HepG2 (cell line): ENCODE measurements at regions not wholly inside any gene's neighbourhood (a gene's known extent, or its start where the extent isn't known, plus 50 kb on each side); places are given as distances from the start of the nearest gene placed in this dataset.

ENCODE experiments used
- ATAC-seq: fragments of 200-7000 bp; cut with Tn5 transposase; 3 replicates; pipeline ENCODE4 v1.9.1; 2020; ENCODE audit warnings: mild to moderate bottlenecking, moderate library complexity
- BruUV-seq: library from RNA; stranded (reverse); fragments of 400-500 nt; replicated peaks from 2 replicates; lab custom pipeline; 2021; lab: Mats Ljungman, UMichigan
- CTCF ChIA-PET: fragments of 300-600 bp; formaldehyde crosslinking; extraction: SDS; loops from one replicate; lab custom pipeline; 2021; ENCODE audit warnings: low total read pairs, inconsistent platforms, low intra/inter-chr PET ratio; lab: Yijun Ruan, JAX
- POLR2A ChIA-PET: fragments of 350-600 bp; sonication (Branson Sonifier 250); formaldehyde crosslinking; loops from one replicate; lab custom pipeline; 2020; ENCODE audit warnings: antibody characterized with exemption, inconsistent platforms; lab: Yijun Ruan, JAX
- DNase-seq: peaks from one replicate; pipeline ENCODE4 v3.0.0-alpha.2; 2015; ENCODE audit warnings: low spot score
- FAIRE-seq: peaks from 3 replicates; lab custom pipeline; 2011; peaks lifted over from hg19 to GRCh38; lab: Jason Lieb, UNC
- H2AFZ ChIP-seq: one replicate; pipeline ENCODE4 v1.6.1; 2011; ENCODE audit warnings: low read length, inconsistent platforms
- H3K27ac ChIP-seq: fragments of 300-600 bp; 3 replicates; pipeline ENCODE4 v1.8.0; 2011; ENCODE audit warnings: mixed run types, mild to moderate bottlenecking, mixed read lengths, low read length, inconsistent platforms; ENCODE audit not compliant: insufficient read depth; ENCODE audit errors: extremely low read length
- H3K27me3 ChIP-seq, 2 experiments: fragments of 200-600 bp in 1 of 2; 2 replicates in 1 of 2; 3 replicates in 1 of 2; pipeline versions ENCODE4 v1.6.0 to v1.8.0; 2011; ENCODE audit warnings: low read length in 2 of 2, mild to moderate bottlenecking in 2 of 2, moderate library complexity in 2 of 2, inconsistent platforms in 1 of 2; ENCODE audit not compliant: insufficient read depth in 2 of 2, control insufficient read depth in 1 of 2
- H3K36me3 ChIP-seq, 2 experiments: fragments of 200-600 bp in 1 of 2; replicated peaks in 1 of 2; 2 replicates in 1 of 2; 3 replicates in 1 of 2; pipeline versions ENCODE4 v1.5.1 to v1.8.0; 2011; ENCODE audit warnings: low read length in 2 of 2, inconsistent platforms in 1 of 2; ENCODE audit not compliant: insufficient read depth in 2 of 2, control insufficient read depth in 1 of 2
- H3K4me1 ChIP-seq: 2 replicates; pipeline ENCODE4 v1.5.1; 2012; ENCODE audit warnings: low read length, inconsistent platforms; ENCODE audit not compliant: insufficient read depth
- H3K4me2 ChIP-seq: 2 replicates; pipeline ENCODE4 v1.6.0; 2011; ENCODE audit warnings: low read depth, low read length, inconsistent platforms
- H3K4me3 ChIP-seq, 3 experiments: fragments of 200-600 bp in 1 of 3; sonication (generic), shearing (Covaris generic) in 1 of 3; replicated peaks in 1 of 3; 2 replicates each; pipeline ENCODE4 v1.5.1; 2011 to 2016; ENCODE audit warnings: low read length in 3 of 3, inconsistent platforms in 2 of 3, low read depth in 2 of 3, mild to moderate bottlenecking in 2 of 3, control low read depth in 1 of 3, mixed read lengths in 1 of 3; ENCODE audit not compliant: insufficient read depth in 1 of 3
- H3K79me2 ChIP-seq: one replicate; pipeline ENCODE4 v1.6.1; 2011; ENCODE audit warnings: low read length, inconsistent platforms; ENCODE audit not compliant: insufficient read depth
- H3K9ac ChIP-seq: 2 replicates; pipeline ENCODE4 v1.6.0; 2011; ENCODE audit warnings: mild to moderate bottlenecking, low read depth, low read length, inconsistent platforms; ENCODE audit not compliant: insufficient read depth
- H3K9me3 ChIP-seq: 2 replicates; pipeline ENCODE4 v1.5.1; 2012; ENCODE audit warnings: mild to moderate bottlenecking, low read length
- H4K20me1 ChIP-seq: 2 replicates; pipeline ENCODE4 v1.6.0; 2011; ENCODE audit warnings: inconsistent platforms, mild to moderate bottlenecking, low read length, moderate library complexity; ENCODE audit not compliant: insufficient read depth
- CCAR2 ChIP-seq: fragments of 200-400 bp; formaldehyde crosslinking; optimal IDR thresholded peaks from 2 replicates; pipeline ENCODE3; 2018; ENCODE audit warnings: low read depth, mild to moderate bottlenecking, low read length, moderate library complexity
- HDAC2 ChIP-seq: sonication (generic); formaldehyde crosslinking; IDR thresholded peaks from 2 replicates; pipeline ENCODE4 v1.4.0; 2020; ENCODE audit warnings: missing genetic modification reagents
- HOMEZ ChIP-seq: IDR thresholded peaks from 2 replicates; pipeline ENCODE4 v1.6.1; 2016; ENCODE audit warnings: low read depth
- MAX ChIP-seq: IDR thresholded peaks from 2 replicates; pipeline ENCODE4 v1.6.1; 2012; ENCODE audit warnings: inconsistent platforms
- NFE2 ChIP-seq: sonication (generic); formaldehyde crosslinking; IDR thresholded peaks from 2 replicates; pipeline ENCODE4 v1.4.0; 2020; ENCODE audit warnings: missing genetic modification reagents
- STAG1 ChIP-seq: sonication (generic); formaldehyde crosslinking; IDR thresholded peaks from 2 replicates; pipeline ENCODE4 v1.4.0; 2020; ENCODE audit warnings: missing genetic modification reagents
- ZBTB38 ChIP-seq: sonication (generic); formaldehyde crosslinking; IDR thresholded peaks from 2 replicates; pipeline ENCODE4 v1.5.1; 2020; ENCODE audit warnings: mild to moderate bottlenecking, missing genetic modification reagents
- ZBTB43 ChIP-seq: sonication (generic); formaldehyde crosslinking; conservative IDR thresholded peaks from 2 replicates; pipeline ENCODE4 v1.4.0; 2020; ENCODE audit warnings: missing genetic modification reagents
- ZFX ChIP-seq: sonication (generic); formaldehyde crosslinking; IDR thresholded peaks from 2 replicates; pipeline ENCODE4 v1.4.0; 2020; ENCODE audit warnings: mild to moderate bottlenecking, low read depth, missing genetic modification reagents, moderate library complexity
- ZMYM3 ChIP-seq: sonication (generic); formaldehyde crosslinking; IDR thresholded peaks from 2 replicates; pipeline ENCODE4 v1.5.1; 2020; ENCODE audit warnings: mild to moderate bottlenecking, missing genetic modification reagents
- ZNF12 ChIP-seq: sonication (generic); formaldehyde crosslinking; IDR thresholded peaks from 2 replicates; pipeline ENCODE4 v1.5.0; 2020; ENCODE audit warnings: missing genetic modification reagents
- ZNF160 ChIP-seq: sonication (generic); formaldehyde crosslinking; IDR thresholded peaks from 2 replicates; pipeline ENCODE4 v1.8.0; 2022; ENCODE audit warnings: mild to moderate bottlenecking, inconsistent platforms, missing genetic modification reagents
- ZNF569 ChIP-seq: sonication (generic); formaldehyde crosslinking; IDR thresholded peaks from 2 replicates; pipeline ENCODE4 v1.5.0; 2020; ENCODE audit warnings: mild to moderate bottlenecking, missing genetic modification reagents, moderate library complexity, borderline replicate concordance
- ZNF570 ChIP-seq: sonication (generic); formaldehyde crosslinking; IDR thresholded peaks from 2 replicates; pipeline ENCODE4 v1.4.0; 2020; ENCODE audit warnings: mild to moderate bottlenecking, missing genetic modification reagents, borderline replicate concordance
- ZNF619 ChIP-seq: sonication (generic); formaldehyde crosslinking; IDR thresholded peaks from 2 replicates; pipeline ENCODE4 v1.4.0; 2020; ENCODE audit warnings: mild to moderate bottlenecking, missing genetic modification reagents
- ZNF878 ChIP-seq: sonication (generic); formaldehyde crosslinking; IDR thresholded peaks from 2 replicates; pipeline ENCODE4 v1.8.1; 2023; ENCODE audit warnings: mild to moderate bottlenecking, missing genetic modification reagents, moderate library complexity
- ZUFSP ChIP-seq: sonication (generic); formaldehyde crosslinking; IDR thresholded peaks from 2 replicates; pipeline ENCODE4 v1.9.0; 2021; ENCODE audit warnings: missing genetic modification reagents, mild to moderate bottlenecking, borderline replicate concordance
- WGBS: methylation state at CpG from one replicate; pipeline ENCODE4 v1.1.6; 2017; ENCODE audit warnings: low lambda C conversion rate; 5-methylcytosine and 5-hydroxymethylcytosine counted together
- in situ Hi-C: cut with HindIII; loops from 2 replicates; pipeline ENCODE4 v1.10.0; 2017; ENCODE audit warnings: low pct_unique_long_range_greater_than_20kb; ENCODE audit not compliant: extremely low pct_ligation_motif_present
- intact Hi-C: fragments of 100-400 bp; cut with micrococcal nuclease; formaldehyde crosslinking; loops from one replicate; pipeline ENCODE4 v1.10.0; 2022; ENCODE audit not compliant: unreplicated experiment

- no peak for DNase-seq
- Histone ChIP-seq H3K9me3 (no peaks in the 10 kb centered on the region), H3K4me1 (no peaks in the 10 kb centered on the region), H3K36me3 (no peaks in the 10 kb centered on the region), H3K27me3 (no peaks in the 10 kb centered on the region), H4K20me1 (no peaks in the 10 kb centered on the region), H3K27ac (no peak overlapping the region), H2AFZ (no peak overlapping the region), H3K9ac (no peak overlapping the region), H3K4me3 (no peak overlapping the region), H3K79me2 (no peaks in the 10 kb centered on the region), H3K4me2 (no peak overlapping the region)
- CTCF ChIA-PET = no interaction called here
- intact Hi-C loops = no loop called here
- ATAC-seq = no peak
- in situ Hi-C loops = no loop called here
- 30% methylated on average over 3 of the region's 3 CpGs for WGBS
- TF ChIP-seq ZNF570 (no peak), ZUFSP (CRISPR knock-in tag) (no peak), STAG1 (CRISPR knock-in tag) (no peak), ZBTB38 (CRISPR knock-in tag) (no peak), HDAC2 (CRISPR knock-in tag) (no peak), HOMEZ (no peak), ZNF160 (CRISPR knock-in tag) (no peak), NFE2 (CRISPR knock-in tag) (no peak), ZBTB43 (CRISPR knock-in tag) (no peak), ZFX (no peak), CCAR2 (no peak), ZNF619 (no peak), ZNF12 (no peak), ZNF878 (CRISPR knock-in tag) (no peak), ZMYM3 (CRISPR knock-in tag) (no peak), MAX (no peak), ZNF569 (CRISPR knock-in tag) (no peak)
- POLR2A ChIA-PET = no interaction called here
- no TSS peak for BruUV-seq
- no peak for FAIRE-seq
Observed at GRCh38 chrX:116267511-116268040, 97.0 kb downstream of the AGTR2 start.
